Sigmoid colon (tissue), 6 donors: ENCODE measurements at regions not wholly inside any gene's neighbourhood (a gene's known extent, or its start where the extent isn't known, plus 50 kb on each side); places are given as distances from the start of the nearest gene placed in this dataset.
"Not testable (repeated sequence)": the region's sequence is repeated elsewhere in the genome, so short reads cannot be mapped to it uniquely, and the experiment has no call there.

Source experiments
- DNase-seq: peaks from one replicate; pipeline ENCODE4 v3.0.0-alpha.2; 2019
- H3K27ac ChIP-seq, 4 donors: fragments of 200-600 bp; sonication (generic); one replicate each; pipeline ENCODE4 v1.5.1; 2016 to 2019; ENCODE audit warnings: mild to moderate bottlenecking in 1 of 4
- H3K27me3 ChIP-seq, 3 donors: fragments of 200-600 bp; sonication (generic); one replicate each; pipeline ENCODE4 v1.5.1; 2019; ENCODE audit warnings: mild to moderate bottlenecking in 1 of 3
- H3K36me3 ChIP-seq, 4 donors: fragments of 200-600 bp; sonication (generic); one replicate each; pipeline ENCODE4 v1.5.1; 2016 to 2019
- H3K4me1 ChIP-seq, 4 donors: fragments of 200-600 bp; sonication (generic); one replicate each; pipeline ENCODE4 v1.5.1; 2017 to 2019
- H3K4me3 ChIP-seq, 4 donors: fragments of 200-600 bp; sonication (generic); one replicate each; pipeline ENCODE4 v1.5.1; 2017 to 2019; ENCODE audit warnings: mild to moderate bottlenecking in 2 of 4, moderate library complexity in 1 of 4
- H3K9me3 ChIP-seq, 4 donors: fragments of 200-600 bp in 3 of 4; sonication (generic) in 3 of 4; one replicate each; pipeline versions ENCODE4 v1.5.1 to v1.6.1; 2013 to 2019
- EP300 ChIP-seq, 4 donors: sonication (generic); formaldehyde crosslinking; IDR thresholded peaks; one replicate each; pipeline ENCODE4 v1.6.1; 2017; ENCODE audit warnings: antibody characterized with exemption in 4 of 4
- POLR2A ChIP-seq, 2 donors: fragments of 450-650 bp; IDR thresholded peaks; one replicate each; pipeline ENCODE4 v1.6.1; 2016; ENCODE audit warnings: antibody characterized with exemption in 2 of 2, mild to moderate bottlenecking in 2 of 2, moderate library complexity in 2 of 2
- POLR2AphosphoS5 ChIP-seq, 4 donors: sonication (generic); formaldehyde crosslinking; IDR thresholded peaks; one replicate each; pipeline ENCODE4 v1.6.1; 2017; ENCODE audit warnings: antibody characterized with exemption in 4 of 4
- WGBS, 2 donors: extraction: QIAGEN DNeasy Blood & Tissue Kit; methylation state at CpG; one replicate each; pipeline ENCODE4 v1.1.7; 2013; 5-methylcytosine and 5-hydroxymethylcytosine counted together
- intact Hi-C: fragments of 100-400 bp; cut with DNase I; formaldehyde crosslinking; loops from one replicate; pipeline ENCODE4 v1.15.1; 2023
- TF ChIP-seq, protein P1 (sequence below), 4 experiments: fragments of 450-650 bp in 3 of 4; fragments of 200-600 bp in 1 of 4; IDR thresholded peaks; one replicate each; pipeline ENCODE4 v1.5.1; 2016 to 2019; ENCODE audit warnings: antibody characterized with exemption in 4 of 4, mild to moderate bottlenecking in 3 of 4, moderate library complexity in 2 of 4
- donor health status: healthy with polysubstance abuse.
- donor health status: healthy.

DNA sequence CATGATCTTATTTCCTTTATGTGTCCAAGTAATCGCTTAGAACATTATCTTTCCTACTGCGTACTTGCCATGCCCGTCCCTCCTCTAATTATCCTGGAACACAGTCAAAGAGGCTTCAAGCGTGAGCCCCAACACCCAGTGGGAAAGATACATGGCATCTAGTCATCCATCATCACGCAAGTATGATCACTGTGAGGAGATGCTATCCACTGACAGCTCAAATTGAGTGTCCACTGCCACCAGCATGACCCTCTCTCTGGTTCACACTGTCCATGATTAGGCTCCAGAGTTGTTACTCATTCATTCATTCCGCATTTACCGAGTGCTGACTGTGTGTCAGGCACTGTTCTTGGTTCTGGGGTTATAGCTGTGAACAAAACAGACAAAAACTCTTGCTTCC lies 124.6 kb downstream of the COPS8 start:
- no peak overlapping the region for H3K4me3 ChIP-seq
- WGBS, 2 donors: 90 to 92% methylated on average over 7 of the region's 7 CpGs

GRCh38 chr2:237210763-237211162 lies 125.1 kb downstream of the COPS8 start:
- Histone ChIP-seq H3K9me3 (no peaks in the 10 kb centered on the region), H3K27ac (peak overlapping the region in 3 of 4 donors; percentile 74 to 84 (median 84)), H3K27me3 (no peaks in the 10 kb centered on the region), H3K4me1 (peaks cover 0 to 47% (median 40%) of the 10 kb centered on the region in 4 donors), H3K36me3 (no peaks in the 10 kb centered on the region), H3K4me3 (no peak overlapping the region)
- no peak for DNase-seq
- intact Hi-C loops: loop anchor here (5.0 kb wide), 1 partner anchor 47 kb away; no protein-coding TSS in a partner anchor
- TF ChIP-seq EP300 (IDR thresholded peaks at IDR 0.05) (no peak), POLR2A (IDR thresholded peaks at IDR 0.05) (no peak), POLR2AphosphoS5 (IDR thresholded peaks at IDR 0.05) (no peak)
- TF ChIP-seq, protein P1, sequence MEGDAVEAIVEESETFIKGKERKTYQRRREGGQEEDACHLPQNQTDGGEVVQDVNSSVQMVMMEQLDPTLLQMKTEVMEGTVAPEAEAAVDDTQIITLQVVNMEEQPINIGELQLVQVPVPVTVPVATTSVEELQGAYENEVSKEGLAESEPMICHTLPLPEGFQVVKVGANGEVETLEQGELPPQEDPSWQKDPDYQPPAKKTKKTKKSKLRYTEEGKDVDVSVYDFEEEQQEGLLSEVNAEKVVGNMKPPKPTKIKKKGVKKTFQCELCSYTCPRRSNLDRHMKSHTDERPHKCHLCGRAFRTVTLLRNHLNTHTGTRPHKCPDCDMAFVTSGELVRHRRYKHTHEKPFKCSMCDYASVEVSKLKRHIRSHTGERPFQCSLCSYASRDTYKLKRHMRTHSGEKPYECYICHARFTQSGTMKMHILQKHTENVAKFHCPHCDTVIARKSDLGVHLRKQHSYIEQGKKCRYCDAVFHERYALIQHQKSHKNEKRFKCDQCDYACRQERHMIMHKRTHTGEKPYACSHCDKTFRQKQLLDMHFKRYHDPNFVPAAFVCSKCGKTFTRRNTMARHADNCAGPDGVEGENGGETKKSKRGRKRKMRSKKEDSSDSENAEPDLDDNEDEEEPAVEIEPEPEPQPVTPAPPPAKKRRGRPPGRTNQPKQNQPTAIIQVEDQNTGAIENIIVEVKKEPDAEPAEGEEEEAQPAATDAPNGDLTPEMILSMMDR (IDR thresholded peaks at IDR 0.05): no peak
- WGBS, 2 donors: 67 to 71% methylated on average over 6 of the region's 6 CpGs

More for the DNA sequence above, 124.6 kb downstream of the COPS8 start:
- no peaks in the 10 kb centered on the region for H3K27me3 ChIP-seq
- intact Hi-C loops: loop anchor here (5.0 kb wide), 1 partner anchor 47 kb away; no protein-coding TSS in a partner anchor
- H3K36me3 ChIP-seq: no peaks in the 10 kb centered on the region
- H3K4me1 ChIP-seq: peaks cover 0 to 49% (median 41%) of the 10 kb centered on the region in 4 donors
- no peaks in the 10 kb centered on the region for H3K9me3 ChIP-seq
- DNase-seq: no peak
- TF ChIP-seq, protein P1 (IDR thresholded peaks at IDR 0.05): no peak
- TF ChIP-seq POLR2AphosphoS5 (IDR thresholded peaks at IDR 0.05): no peak
- peak overlapping the region in 3 of 4 donors; percentile 74 to 84 (median 84) for H3K27ac ChIP-seq

GRCh38 chr2:237212356-237213279 lies 126.9 kb downstream of the COPS8 start:
- not testable (repeated sequence) for H3K27me3 ChIP-seq, H3K9me3 ChIP-seq, H3K36me3 ChIP-seq, H3K4me3 ChIP-seq, DNase-seq
- Histone ChIP-seq H3K4me1 (peaks cover 0 to 35% (median 30%) of the 10 kb centered on the region in 4 donors), H3K27ac (peak overlapping the region in 3 of 4 donors; percentile 54 to 74 (median 66))
- intact Hi-C loops: loop anchor here (5.0 kb wide), 1 partner anchor 45 kb away; no protein-coding TSS in a partner anchor
- 93 to 97% methylated on average over 9 of the region's 9 CpGs for WGBS, 2 donors

DNA sequence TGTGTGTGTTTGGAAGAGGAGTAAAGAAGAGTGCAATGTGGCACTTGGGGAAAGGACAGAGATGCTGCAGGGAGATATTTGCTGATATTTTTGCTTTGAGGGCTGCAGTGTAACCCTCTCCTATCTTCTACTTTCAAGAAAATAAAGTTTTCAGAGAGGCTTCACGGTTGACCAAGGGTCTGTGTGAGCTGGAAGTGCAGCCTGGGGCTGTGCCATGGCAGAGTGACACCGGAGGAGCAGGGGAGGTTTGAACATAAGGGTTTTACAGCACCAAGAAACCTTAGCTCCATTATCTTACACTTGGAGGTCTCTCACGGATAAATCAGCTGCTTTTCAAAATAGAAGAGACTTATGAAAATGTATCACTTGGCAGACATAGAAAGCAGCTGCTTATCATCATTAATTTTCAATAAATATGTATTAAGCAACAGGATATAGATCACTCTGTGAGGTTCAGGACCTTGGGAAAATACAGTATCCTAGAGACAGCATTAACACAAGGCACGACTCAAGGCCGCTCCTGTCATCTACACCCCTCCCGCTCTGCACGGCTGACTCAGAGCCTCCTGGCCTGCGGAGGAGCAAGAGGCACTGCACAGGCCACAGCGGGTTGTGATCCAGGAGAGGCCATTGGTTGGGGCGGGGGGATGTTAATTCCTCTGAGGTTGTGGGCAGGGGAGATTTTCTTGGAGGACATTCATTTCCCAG lies 127.8 kb downstream of the COPS8 start:
- Histone ChIP-seq H3K4me3 (no peak overlapping the region), H3K27me3 (no peaks in the 10 kb centered on the region), H3K27ac (peak overlapping the region in 3 of 4 donors; percentile 54 to 74 (median 66)), H3K4me1 (peaks cover 0 to 26% (median 22%) of the 10 kb centered on the region in 4 donors), H3K9me3 (no peaks in the 10 kb centered on the region), H3K36me3 (no peaks in the 10 kb centered on the region)
- intact Hi-C loops: loop anchor here (5.0 kb wide), 1 partner anchor 44 kb away; no protein-coding TSS in a partner anchor
- TF ChIP-seq POLR2A (IDR thresholded peaks at IDR 0.05): no peak
- TF ChIP-seq POLR2AphosphoS5 (IDR thresholded peaks at IDR 0.05): peak in 1 of 4 donors; percentile 50
- TF ChIP-seq EP300 (IDR thresholded peaks at IDR 0.05): no peak
- TF ChIP-seq, protein P1 (IDR thresholded peaks at IDR 0.05): no peak
- DNase-seq: peak; percentile 90
- WGBS, 2 donors: 71 to 73% methylated on average over 10 of the region's 10 CpGs
